ENCODE measurements at regions not wholly inside any gene's neighbourhood (a gene's known extent, or its start where the extent isn't known, plus 50 kb on each side); places are given as distances from the start of the nearest gene placed in this dataset.

- Histone ChIP-seq H3K27me3 (ENCODE audit: control insufficient read depth in 2 of 2, insufficient read depth in 2 of 2, low read length in 2 of 2) (no peaks in the 10 kb centered on the region), H3K9me1 (replicated peaks; ENCODE audit: control insufficient read depth, extremely low read depth, insufficient read depth, low read length) (no peaks in the 10 kb centered on the region), H3K4me1 (ENCODE audit: control insufficient read depth, extremely low read depth, insufficient read depth, low read length) (no peaks in the 10 kb centered on the region), H3K4me3 (replicated peaks in 1 of 3; ENCODE audit: insufficient read depth in 1 of 3, low read depth in 1 of 3, low read length in 3 of 3) (no peak overlapping the region), H3K79me2 (ENCODE audit: control insufficient read depth, insufficient read depth, low read length) (no peaks in the 10 kb centered on the region), H3K27ac (ENCODE audit: insufficient read depth, low read depth, low read length) (no peak overlapping the region), H3K36me3 (ENCODE audit: control insufficient read depth in 2 of 2, extremely low read depth in 1 of 2, insufficient read depth in 2 of 2, low read length in 2 of 2) (no peaks in the 10 kb centered on the region), H2AFZ (ENCODE audit: low read depth, low read length) (no peak overlapping the region), H3K4me2 (ENCODE audit: insufficient read depth, low read length) (no peak overlapping the region), H3K9ac (replicated peaks; ENCODE audit: extremely low read depth, insufficient read depth, low read length) (no peak overlapping the region), H4K20me1 (replicated peaks; ENCODE audit: control insufficient read depth, extremely low read depth, insufficient read depth, low read length) (no peaks in the 10 kb centered on the region), H3K9me3 (replicated peaks; ENCODE audit: control insufficient read depth, insufficient read depth, low read length) (peaks cover 8% of the 10 kb centered on the region)
- intact Hi-C loops (cut with micrococcal nuclease) = no loop called here
- no TSS peak for BruUV-seq (replicated peaks)
- ChIA-PET CTCF (no interaction called here), POLR2A (no interaction called here)
- dilution Hi-C loops (cut with MboI; ENCODE audit: extremely low pct_ligation_motif_present, low sequenced_read_pairs) = no loop called here
- TF ChIP-seq FOS (IDR thresholded peaks at IDR 0.05; ENCODE audit: borderline replicate concordance, insufficient read depth, low read length) (no peak), MYC (IDR thresholded peaks at IDR 0.05; ENCODE audit: low read depth, low read length) (no peak), EZH2 (IDR thresholded peaks at IDR 0.05; ENCODE audit: borderline replicate concordance, low read depth, low read length, severe bottlenecking) (no peak), JUN (IDR thresholded peaks at IDR 0.05; ENCODE audit: borderline replicate concordance, insufficient read depth, insufficient read length, low read depth) (no peak), GATA2 (IDR thresholded peaks at IDR 0.05; ENCODE audit: insufficient read depth, insufficient read length, low read depth, low read length) (no peak), POLR2A (IDR thresholded peaks at IDR 0.05; ENCODE audit: low read depth, low read length) (no peak), CTCF (IDR thresholded peaks at IDR 0.05; ENCODE audit: extremely low read depth in 1 of 2, insufficient read depth in 1 of 2, low read depth in 1 of 2, low read length in 2 of 2) (no peak), MAX (IDR thresholded peaks at IDR 0.05; ENCODE audit: insufficient read depth, insufficient read length) (no peak), POLR2AphosphoS5 (IDR thresholded peaks at IDR 0.05; ENCODE audit: insufficient read depth, low read depth, low read length) (no peak)
- no peak for FAIRE-seq
- no peak for DNase-seq (ENCODE audit: low read depth, low spot score)
Observed at GRCh38 chr5:27315363-27316270, 277.2 kb upstream of the CDH9 start.

Measured in endothelial cell of umbilical vein (primary cell).